Endothelial cell of umbilical vein (primary cell): ENCODE measurements at regions not wholly inside any gene's neighbourhood (a gene's known extent, or its start where the extent isn't known, plus 50 kb on each side); places are given as distances from the start of the nearest gene placed in this dataset.

Experiments
- EZH2 ChIP-seq: IDR thresholded peaks from 2 replicates; pipeline ENCODE4 v1.6.1; 2012; ENCODE audit warnings: borderline replicate concordance, low read depth, mild to moderate bottlenecking, moderate library complexity, low read length, inconsistent platforms; ENCODE audit not compliant: severe bottlenecking
- POLR2A ChIP-seq: IDR thresholded peaks from 2 replicates; pipeline ENCODE4 v1.6.1; 2012; ENCODE audit warnings: low read depth, mild to moderate bottlenecking, control low read depth, low read length
- TF ChIP-seq, protein P1 (sequence below), 2 donors: IDR thresholded peaks; 1 replicate in 1 of 2; 2 replicates in 1 of 2; pipeline ENCODE4 v1.5.1; 2011; ENCODE audit warnings: low read length in 2 of 2, mild to moderate bottlenecking in 2 of 2, moderate library complexity in 2 of 2, control low read depth in 1 of 2, inconsistent platforms in 1 of 2, low read depth in 1 of 2; ENCODE audit not compliant: insufficient read depth in 1 of 2; ENCODE audit errors: extremely low read depth in 1 of 2
- TF ChIP-seq, protein P2 (sequence below): IDR thresholded peaks from 2 replicates; pipeline ENCODE4 v1.6.1; 2011; ENCODE audit not compliant: insufficient read depth, insufficient read length

- no peak for TF ChIP-seq POLR2A
- TF ChIP-seq, protein P1, sequence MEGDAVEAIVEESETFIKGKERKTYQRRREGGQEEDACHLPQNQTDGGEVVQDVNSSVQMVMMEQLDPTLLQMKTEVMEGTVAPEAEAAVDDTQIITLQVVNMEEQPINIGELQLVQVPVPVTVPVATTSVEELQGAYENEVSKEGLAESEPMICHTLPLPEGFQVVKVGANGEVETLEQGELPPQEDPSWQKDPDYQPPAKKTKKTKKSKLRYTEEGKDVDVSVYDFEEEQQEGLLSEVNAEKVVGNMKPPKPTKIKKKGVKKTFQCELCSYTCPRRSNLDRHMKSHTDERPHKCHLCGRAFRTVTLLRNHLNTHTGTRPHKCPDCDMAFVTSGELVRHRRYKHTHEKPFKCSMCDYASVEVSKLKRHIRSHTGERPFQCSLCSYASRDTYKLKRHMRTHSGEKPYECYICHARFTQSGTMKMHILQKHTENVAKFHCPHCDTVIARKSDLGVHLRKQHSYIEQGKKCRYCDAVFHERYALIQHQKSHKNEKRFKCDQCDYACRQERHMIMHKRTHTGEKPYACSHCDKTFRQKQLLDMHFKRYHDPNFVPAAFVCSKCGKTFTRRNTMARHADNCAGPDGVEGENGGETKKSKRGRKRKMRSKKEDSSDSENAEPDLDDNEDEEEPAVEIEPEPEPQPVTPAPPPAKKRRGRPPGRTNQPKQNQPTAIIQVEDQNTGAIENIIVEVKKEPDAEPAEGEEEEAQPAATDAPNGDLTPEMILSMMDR (IDR thresholded peaks at IDR 0.05; ENCODE audit: extremely low read depth in 1 of 2, insufficient read depth in 1 of 2, low read depth in 1 of 2, low read length in 2 of 2), result no peak
- no peak for TF ChIP-seq EZH2
- TF ChIP-seq, protein P2, sequence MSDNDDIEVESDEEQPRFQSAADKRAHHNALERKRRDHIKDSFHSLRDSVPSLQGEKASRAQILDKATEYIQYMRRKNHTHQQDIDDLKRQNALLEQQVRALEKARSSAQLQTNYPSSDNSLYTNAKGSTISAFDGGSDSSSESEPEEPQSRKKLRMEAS, result no peak
Measured at GRCh38 chr4:174036576-174036975, 246.9 kb downstream of the FBXO8 start.
